Body of pancreas (tissue), 4 donors: ENCODE measurements at regions not wholly inside any gene's neighbourhood (a gene's known extent, or its start where the extent isn't known, plus 50 kb on each side); places are given as distances from the start of the nearest gene placed in this dataset.

Experiments used
- CTCF ChIP-seq, 7 experiments: fragments of 450-650 bp in 4 of 7; fragments of 200-600 bp in 3 of 7; sonication (generic) in 3 of 7; IDR thresholded peaks; one replicate each; pipeline ENCODE4 v1.5.1; 2016 to 2019; ENCODE audit warnings: antibody characterized with exemption in 7 of 7
- POLR2A ChIP-seq, 3 donors: fragments of 450-650 bp; IDR thresholded peaks; one replicate each; pipeline ENCODE4 v1.6.1; 2016; ENCODE audit warnings: antibody characterized with exemption in 3 of 3, mild to moderate bottlenecking in 2 of 3

GRCh38 chr1:68651115-68651514, 154.2 kb upstream of the DEPDC1 start:
- TF ChIP-seq POLR2A (IDR thresholded peaks at IDR 0.05): no peak
- TF ChIP-seq CTCF (IDR thresholded peaks at IDR 0.05): no peak
